ENCODE measurements at regions not wholly inside any gene's neighbourhood (a gene's known extent, or its start where the extent isn't known, plus 50 kb on each side); places are given as distances from the start of the nearest gene placed in this dataset.
A peak's percentile ranks its signal among the peaks of the same experiment; 100 is the strongest.

GRCh38 chr1:78799926-78800325 lies 150.3 kb downstream of the IFI44 start:
- no peak for DNase-seq

- no peak for DNase-seq
These were observed 164.5 kb downstream of the IFI44 start for GRCh38 chr1:78814176-78814575.

GRCh38 chr1:78825561-78825960 lies 175.9 kb downstream of the IFI44 start:
- no peak for DNase-seq

GRCh38 chr1:78829644-78830043 lies 176.9 kb downstream of the ADGRL4 start:
- DNase-seq: no peak

- DNase-seq: no peak
These were observed 176.2 kb downstream of the ADGRL4 start for GRCh38 chr1:78830321-78830720.

- DNase-seq: no peak
These were observed 174.7 kb downstream of the ADGRL4 start for GRCh38 chr1:78831731-78832360.

GRCh38 chr1:78833491-78833890 lies 173.0 kb downstream of the ADGRL4 start:
- DNase-seq: no peak

GRCh38 chr1:78834201-78834741 lies 172.3 kb downstream of the ADGRL4 start:
- no peak for DNase-seq

- no peak for DNase-seq
These were observed 169.8 kb downstream of the ADGRL4 start for GRCh38 chr1:78836726-78837125.

- peak; percentile 21 to 36 for DNase-seq
These were observed 166.7 kb downstream of the ADGRL4 start for GRCh38 chr1:78839704-78840277.
